ENCODE measurements at regions not wholly inside any gene's neighbourhood (a gene's known extent, or its start where the extent isn't known, plus 50 kb on each side); places are given as distances from the start of the nearest gene placed in this dataset.

DNA sequence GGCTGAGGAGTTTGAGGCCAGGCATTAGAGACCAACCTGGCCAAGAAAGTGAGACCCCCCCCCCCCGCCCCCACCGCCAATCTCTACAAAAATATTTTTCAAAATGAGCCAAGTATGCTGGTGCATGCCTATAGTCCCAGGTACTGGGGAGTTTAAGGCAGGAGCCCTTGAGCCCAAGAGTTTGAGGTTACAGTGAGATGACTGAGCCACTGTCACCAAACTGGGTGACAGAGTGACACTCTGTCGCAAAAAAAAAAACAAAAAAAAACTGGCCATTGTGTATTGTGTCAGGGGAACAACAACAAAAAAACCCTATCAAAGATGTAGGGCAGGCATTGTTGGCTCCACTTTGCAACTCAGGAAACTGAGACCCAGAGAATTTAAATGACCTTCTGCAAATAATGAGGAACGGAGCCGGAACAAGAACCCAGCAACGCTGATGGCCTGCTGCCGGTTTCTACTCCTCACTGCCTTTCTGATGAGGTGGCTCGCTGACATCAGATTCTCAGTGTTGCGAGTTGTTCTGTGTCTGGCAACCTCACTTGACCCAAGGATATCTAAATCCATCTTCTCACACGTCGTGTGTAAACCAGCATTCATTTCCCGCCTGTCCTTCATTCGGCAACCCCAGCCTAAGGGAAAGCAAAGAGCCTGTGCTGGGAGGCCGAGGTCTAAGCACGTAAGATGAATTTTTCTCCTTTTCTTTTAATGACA is 195.2 kb upstream of the CRY1 start:
- no peaks in the 10 kb centered on the region for H3K79me2 ChIP-seq (ENCODE audit: control insufficient read depth, insufficient read depth, low read length)
- no peak overlapping the region for H2AFZ ChIP-seq (ENCODE audit: low read depth, low read length)
- DNase-seq (ENCODE audit: low read depth, low spot score), result no peak
- intact Hi-C loops (cut with micrococcal nuclease) (no loop called here), dilution Hi-C loops (cut with MboI; ENCODE audit: extremely low pct_ligation_motif_present, low sequenced_read_pairs) (no loop called here)
- ChIA-PET POLR2A (no interaction called here), CTCF (no interaction called here)
- BruUV-seq (replicated peaks), result no TSS peak
- H4K20me1 ChIP-seq (replicated peaks; ENCODE audit: control insufficient read depth, extremely low read depth, insufficient read depth, low read length), result no peaks in the 10 kb centered on the region
- H3K36me3 ChIP-seq (ENCODE audit: control insufficient read depth in 2 of 2, extremely low read depth in 1 of 2, insufficient read depth in 2 of 2, low read length in 2 of 2), result no peaks in the 10 kb centered on the region
- no peak overlapping the region for H3K9ac ChIP-seq (replicated peaks; ENCODE audit: extremely low read depth, insufficient read depth, low read length)
- no peak for FAIRE-seq
- no peak overlapping the region for H3K27ac ChIP-seq (ENCODE audit: insufficient read depth, low read depth, low read length)
- H3K9me1 ChIP-seq (replicated peaks; ENCODE audit: control insufficient read depth, extremely low read depth, insufficient read depth, low read length), result no peaks in the 10 kb centered on the region
- no peaks in the 10 kb centered on the region for H3K27me3 ChIP-seq (ENCODE audit: control insufficient read depth in 2 of 2, insufficient read depth in 2 of 2, low read length in 2 of 2)
- no peaks in the 10 kb centered on the region for H3K4me1 ChIP-seq (ENCODE audit: control insufficient read depth, extremely low read depth, insufficient read depth, low read length)
- no peak for TF ChIP-seq POLR2AphosphoS5 (IDR thresholded peaks at IDR 0.05; ENCODE audit: insufficient read depth, low read depth, low read length)
- TF ChIP-seq POLR2A (IDR thresholded peaks at IDR 0.05; ENCODE audit: low read depth, low read length), result no peak
- TF ChIP-seq, protein P1, sequence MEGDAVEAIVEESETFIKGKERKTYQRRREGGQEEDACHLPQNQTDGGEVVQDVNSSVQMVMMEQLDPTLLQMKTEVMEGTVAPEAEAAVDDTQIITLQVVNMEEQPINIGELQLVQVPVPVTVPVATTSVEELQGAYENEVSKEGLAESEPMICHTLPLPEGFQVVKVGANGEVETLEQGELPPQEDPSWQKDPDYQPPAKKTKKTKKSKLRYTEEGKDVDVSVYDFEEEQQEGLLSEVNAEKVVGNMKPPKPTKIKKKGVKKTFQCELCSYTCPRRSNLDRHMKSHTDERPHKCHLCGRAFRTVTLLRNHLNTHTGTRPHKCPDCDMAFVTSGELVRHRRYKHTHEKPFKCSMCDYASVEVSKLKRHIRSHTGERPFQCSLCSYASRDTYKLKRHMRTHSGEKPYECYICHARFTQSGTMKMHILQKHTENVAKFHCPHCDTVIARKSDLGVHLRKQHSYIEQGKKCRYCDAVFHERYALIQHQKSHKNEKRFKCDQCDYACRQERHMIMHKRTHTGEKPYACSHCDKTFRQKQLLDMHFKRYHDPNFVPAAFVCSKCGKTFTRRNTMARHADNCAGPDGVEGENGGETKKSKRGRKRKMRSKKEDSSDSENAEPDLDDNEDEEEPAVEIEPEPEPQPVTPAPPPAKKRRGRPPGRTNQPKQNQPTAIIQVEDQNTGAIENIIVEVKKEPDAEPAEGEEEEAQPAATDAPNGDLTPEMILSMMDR (IDR thresholded peaks at IDR 0.05; ENCODE audit: extremely low read depth in 1 of 2, insufficient read depth in 1 of 2, low read depth in 1 of 2, low read length in 2 of 2), result no peak
- no peak for TF ChIP-seq FOS (IDR thresholded peaks at IDR 0.05; ENCODE audit: borderline replicate concordance, insufficient read depth, low read length)
- TF ChIP-seq, protein P2, sequence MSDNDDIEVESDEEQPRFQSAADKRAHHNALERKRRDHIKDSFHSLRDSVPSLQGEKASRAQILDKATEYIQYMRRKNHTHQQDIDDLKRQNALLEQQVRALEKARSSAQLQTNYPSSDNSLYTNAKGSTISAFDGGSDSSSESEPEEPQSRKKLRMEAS (IDR thresholded peaks at IDR 0.05; ENCODE audit: insufficient read depth, insufficient read length), result no peak
- TF ChIP-seq GATA2 (IDR thresholded peaks at IDR 0.05; ENCODE audit: insufficient read depth, insufficient read length, low read depth, low read length), result no peak
- no peaks in the 10 kb centered on the region for H3K9me3 ChIP-seq (replicated peaks; ENCODE audit: control insufficient read depth, insufficient read depth, low read length)
- H3K4me2 ChIP-seq (ENCODE audit: insufficient read depth, low read length), result no peak overlapping the region
- H3K4me3 ChIP-seq (replicated peaks in 1 of 3; ENCODE audit: insufficient read depth in 1 of 3, low read depth in 1 of 3, low read length in 3 of 3), result no peak overlapping the region
